ENCODE measurements at regions not wholly inside any gene's neighbourhood (a gene's known extent, or its start where the extent isn't known, plus 50 kb on each side); places are given as distances from the start of the nearest gene placed in this dataset.

- H3K9me2 ChIP-seq (ENCODE audit: low read depth, low read length), result no peaks in the 10 kb centered on the region
- H3K9me3 ChIP-seq (ENCODE audit: low read length), result no peaks in the 10 kb centered on the region
- H3K4me1 ChIP-seq (ENCODE audit: insufficient read depth, low read length, severe bottlenecking), result no peaks in the 10 kb centered on the region
- H3K9ac ChIP-seq (ENCODE audit: low read length), result no peak overlapping the region
- H2AFZ ChIP-seq (ENCODE audit: low read length), result no peak overlapping the region
- no peaks in the 10 kb centered on the region for H4K20me1 ChIP-seq (ENCODE audit: insufficient read depth, low read length)
- no peak for TF ChIP-seq CTCF (IDR thresholded peaks at IDR 0.05; ENCODE audit: low read length)
- no peak for TF ChIP-seq EZH2 (IDR thresholded peaks at IDR 0.05; ENCODE audit: borderline replicate concordance, low read length)
- H3K4me3 ChIP-seq (ENCODE audit: low read depth, low read length, poor library complexity, severe bottlenecking), result no peak overlapping the region
- no peak overlapping the region for H3K27ac ChIP-seq (ENCODE audit: low read depth, low read length, poor library complexity, severe bottlenecking)
- no peaks in the 10 kb centered on the region for H3K79me2 ChIP-seq (ENCODE audit: insufficient read depth, low read length)
- no peaks in the 10 kb centered on the region for H3F3A ChIP-seq (ENCODE audit: insufficient read depth, low read length)
- no peaks in the 10 kb centered on the region for H3K27me3 ChIP-seq (ENCODE audit: insufficient read depth, low read length)
- no peaks in the 10 kb centered on the region for H3K36me3 ChIP-seq (ENCODE audit: insufficient read depth, low read length)
- H3K4me2 ChIP-seq (ENCODE audit: low read length), result no peak overlapping the region
These were observed 330.3 kb downstream of the PCNX1 start for GRCh38 chr14:71237556-71237955.

- no peaks in the 10 kb centered on the region for H3K27me3 ChIP-seq (ENCODE audit: insufficient read depth, low read length)
These were observed 331.6 kb downstream of the PCNX1 start for GRCh38 chr14:71238835-71239234.

GRCh38 chr14:71240171-71240570 lies 332.9 kb downstream of the PCNX1 start:
- H3K27ac ChIP-seq (ENCODE audit: low read depth, low read length, poor library complexity, severe bottlenecking), result no peak overlapping the region
- H4K20me1 ChIP-seq (ENCODE audit: insufficient read depth, low read length), result no peaks in the 10 kb centered on the region
- H3K36me3 ChIP-seq (ENCODE audit: insufficient read depth, low read length), result no peaks in the 10 kb centered on the region
- no peak overlapping the region for H2AFZ ChIP-seq (ENCODE audit: low read length)
- H3K4me1 ChIP-seq (ENCODE audit: insufficient read depth, low read length, severe bottlenecking), result no peaks in the 10 kb centered on the region
- TF ChIP-seq EZH2 (IDR thresholded peaks at IDR 0.05; ENCODE audit: borderline replicate concordance, low read length), result no peak
- no peak for TF ChIP-seq CTCF (IDR thresholded peaks at IDR 0.05; ENCODE audit: low read length)
- no peaks in the 10 kb centered on the region for H3K9me3 ChIP-seq (ENCODE audit: low read length)
- H3K27me3 ChIP-seq (ENCODE audit: insufficient read depth, low read length), result no peaks in the 10 kb centered on the region
- no peaks in the 10 kb centered on the region for H3K79me2 ChIP-seq (ENCODE audit: insufficient read depth, low read length)
- H3F3A ChIP-seq (ENCODE audit: insufficient read depth, low read length), result no peaks in the 10 kb centered on the region
- H3K9me2 ChIP-seq (ENCODE audit: low read depth, low read length), result no peaks in the 10 kb centered on the region
- H3K9ac ChIP-seq (ENCODE audit: low read length), result no peak overlapping the region
- H3K4me3 ChIP-seq (ENCODE audit: low read depth, low read length, poor library complexity, severe bottlenecking), result no peak overlapping the region
- H3K4me2 ChIP-seq (ENCODE audit: low read length), result no peak overlapping the region

More at GRCh38 chr14:71238835-71239234, 331.6 kb downstream of the PCNX1 start:
- no peaks in the 10 kb centered on the region for H3K79me2 ChIP-seq (ENCODE audit: insufficient read depth, low read length)
- no peaks in the 10 kb centered on the region for H3K36me3 ChIP-seq (ENCODE audit: insufficient read depth, low read length)
- H3K27ac ChIP-seq (ENCODE audit: low read depth, low read length, poor library complexity, severe bottlenecking), result no peak overlapping the region
- TF ChIP-seq EZH2 (IDR thresholded peaks at IDR 0.05; ENCODE audit: borderline replicate concordance, low read length) (no peak), CTCF (IDR thresholded peaks at IDR 0.05; ENCODE audit: low read length) (no peak)
- no peak overlapping the region for H3K4me2 ChIP-seq (ENCODE audit: low read length)
- no peak overlapping the region for H3K4me3 ChIP-seq (ENCODE audit: low read depth, low read length, poor library complexity, severe bottlenecking)
- H3F3A ChIP-seq (ENCODE audit: insufficient read depth, low read length), result no peaks in the 10 kb centered on the region
- H3K9me2 ChIP-seq (ENCODE audit: low read depth, low read length), result no peaks in the 10 kb centered on the region
- no peaks in the 10 kb centered on the region for H3K9me3 ChIP-seq (ENCODE audit: low read length)
- no peaks in the 10 kb centered on the region for H3K4me1 ChIP-seq (ENCODE audit: insufficient read depth, low read length, severe bottlenecking)
- no peaks in the 10 kb centered on the region for H4K20me1 ChIP-seq (ENCODE audit: insufficient read depth, low read length)
- H3K9ac ChIP-seq (ENCODE audit: low read length), result no peak overlapping the region
- H2AFZ ChIP-seq (ENCODE audit: low read length), result no peak overlapping the region

Measured in OCI-LY1 (cell line).